RPMI8226 (cell line): ENCODE measurements at regions not wholly inside any gene's neighbourhood (a gene's known extent, or its start where the extent isn't known, plus 50 kb on each side); places are given as distances from the start of the nearest gene placed in this dataset.

ENCODE experiments used
- DNase-seq: peaks from one replicate; pipeline ENCODE4 v3.0.0-alpha.2; 2015

DNA sequence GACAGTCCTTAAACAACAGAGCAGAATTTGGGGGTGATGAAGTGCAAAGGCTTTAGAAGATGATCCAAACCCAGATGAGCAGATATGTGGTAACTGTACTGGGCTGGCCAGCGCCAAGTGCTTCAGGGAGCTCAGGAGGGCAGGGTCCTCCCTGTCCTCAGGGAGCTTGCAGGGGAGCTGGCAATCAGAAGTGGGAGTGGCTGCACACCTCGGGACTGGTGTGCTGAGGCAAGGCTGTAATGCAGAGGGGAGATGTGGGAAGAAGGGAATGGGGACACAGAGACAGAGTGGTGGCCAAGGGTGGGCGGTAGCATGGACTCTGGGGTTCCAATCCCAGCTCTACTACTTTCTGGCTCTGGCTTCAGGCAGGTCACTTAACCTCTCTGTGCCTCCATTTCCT, 235.6 kb upstream of the NCAM1 start:
- DNase-seq = no peak

DNA sequence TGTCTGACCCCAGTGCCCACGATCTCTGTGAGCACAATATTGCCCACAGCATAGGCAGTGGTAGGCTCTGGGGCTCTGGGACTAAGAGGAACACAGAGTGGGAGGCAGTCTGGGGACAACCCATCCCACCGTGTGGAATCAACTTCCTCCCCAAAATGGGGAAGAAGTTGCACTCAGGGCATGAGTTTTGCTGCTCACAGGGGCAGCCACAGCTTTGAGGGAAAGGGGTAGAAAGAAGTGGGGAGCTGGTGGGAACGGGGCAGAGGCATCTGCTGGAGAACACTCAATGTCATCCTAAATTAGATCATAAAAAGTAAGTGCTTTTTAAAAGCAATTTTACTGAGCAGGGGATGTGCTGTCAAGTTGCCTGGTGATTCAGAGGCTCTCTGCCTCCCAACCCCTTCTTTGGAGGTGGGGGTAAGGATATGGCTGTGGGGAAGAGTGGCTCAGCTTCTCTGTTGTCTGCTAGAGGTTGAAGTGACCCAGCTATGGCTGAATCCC, 233.8 kb upstream of the NCAM1 start:
- no peak for DNase-seq

- no peak for DNase-seq
Observed at GRCh38 chr11:112728288-112728687, 232.9 kb upstream of the NCAM1 start.

GRCh38 chr11:112728716-112729115, 232.5 kb upstream of the NCAM1 start:
- no peak for DNase-seq

GRCh38 chr11:112730591-112730990, 230.6 kb upstream of the NCAM1 start:
- no peak for DNase-seq

DNA sequence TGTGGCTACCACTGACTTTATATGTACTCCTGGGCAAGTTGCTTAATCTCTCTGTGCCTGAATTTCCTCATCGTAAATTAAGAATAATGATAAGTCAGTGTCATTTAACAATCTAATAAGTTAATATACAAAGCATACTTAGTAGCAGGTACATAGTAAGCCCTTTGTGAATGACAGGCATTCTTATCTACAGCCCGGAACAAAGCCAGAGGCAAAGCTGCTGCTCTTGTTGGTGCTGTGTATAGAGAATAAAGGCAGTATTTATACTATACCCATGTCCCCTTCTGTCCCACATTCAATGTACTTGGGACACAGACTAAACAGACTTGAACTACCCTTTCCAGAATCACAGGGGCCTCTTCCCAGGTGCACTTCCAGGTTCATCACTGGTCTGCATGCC, 229.7 kb upstream of the NCAM1 start:
- no peak for DNase-seq

DNA sequence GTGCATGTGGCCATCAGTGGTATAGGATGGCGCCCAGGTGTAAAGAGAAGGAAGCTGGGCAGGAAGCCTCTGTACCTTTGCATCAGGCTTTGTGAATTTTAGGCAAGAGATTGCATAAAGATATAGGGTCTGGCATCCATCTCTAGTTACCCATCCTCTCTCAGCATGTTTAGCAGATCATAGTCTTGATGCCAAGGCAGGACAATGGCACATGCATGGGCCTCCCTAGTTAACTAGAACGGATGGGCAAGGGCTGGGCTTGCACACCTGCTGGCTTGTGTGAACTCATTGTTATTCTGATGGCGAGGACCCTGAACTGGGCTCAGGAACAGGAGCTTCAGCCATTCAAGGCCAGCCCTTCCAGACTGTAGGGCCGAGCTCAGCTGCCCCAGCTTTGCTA, 229.2 kb upstream of the NCAM1 start:
- DNase-seq = no peak

- DNase-seq = peak; percentile 47
Observed at GRCh38 chr11:112734207-112734606, 227.0 kb upstream of the NCAM1 start.

GRCh38 chr11:112735470-112735869, 225.8 kb upstream of the NCAM1 start:
- no peak for DNase-seq

DNA sequence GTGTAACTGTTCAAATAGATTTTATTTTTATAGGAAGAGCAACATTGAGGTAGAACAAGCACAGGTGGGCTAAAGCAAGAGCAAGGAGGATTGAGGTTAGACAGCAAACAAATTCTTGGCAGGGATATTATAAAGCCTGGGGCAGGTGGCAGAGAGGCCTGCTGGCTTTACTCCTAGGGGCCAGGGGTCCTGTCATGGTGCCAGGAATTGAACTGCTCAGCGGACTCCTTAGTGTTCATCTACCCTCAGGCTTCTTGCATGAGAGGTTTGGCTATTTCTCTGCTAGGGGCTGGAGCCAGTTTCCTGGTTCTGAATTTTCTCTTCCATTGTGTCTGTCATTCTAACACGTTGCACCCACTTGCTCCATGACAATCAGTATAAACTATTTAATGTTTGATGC, 217.2 kb upstream of the NCAM1 start:
- DNase-seq = peak; percentile 69

DNA sequence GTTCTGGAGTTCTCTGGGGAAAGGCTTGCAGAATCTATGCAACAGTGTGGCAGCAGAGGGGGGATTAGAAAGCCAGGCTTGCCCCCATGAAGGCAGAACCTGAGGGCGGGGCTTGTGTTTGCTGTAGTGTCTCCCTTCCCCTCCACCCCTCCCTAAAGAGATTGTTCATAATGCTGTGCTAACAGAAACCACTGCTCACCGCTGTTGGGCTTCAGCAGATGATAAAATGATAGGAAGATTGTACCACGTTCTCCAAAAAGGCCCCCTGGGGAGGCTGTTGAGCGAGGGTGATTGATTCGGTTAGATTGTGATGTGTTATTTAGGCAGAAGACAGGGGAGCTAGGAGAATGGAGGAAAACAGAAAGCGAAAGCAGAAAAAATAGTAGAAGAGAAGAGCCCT, 215.2 kb upstream of the NCAM1 start:
- DNase-seq = peak; percentile 33

GRCh38 chr11:112748252-112748651, 213.0 kb upstream of the NCAM1 start:
- no peak for DNase-seq

GRCh38 chr11:112748713-112749543, 212.3 kb upstream of the NCAM1 start:
- DNase-seq = no peak

- no peak for DNase-seq
Observed at GRCh38 chr11:112751329-112751728, 209.9 kb upstream of the NCAM1 start.

- no peak for DNase-seq
Observed at GRCh38 chr11:112751772-112752171, 209.4 kb upstream of the NCAM1 start.

DNA sequence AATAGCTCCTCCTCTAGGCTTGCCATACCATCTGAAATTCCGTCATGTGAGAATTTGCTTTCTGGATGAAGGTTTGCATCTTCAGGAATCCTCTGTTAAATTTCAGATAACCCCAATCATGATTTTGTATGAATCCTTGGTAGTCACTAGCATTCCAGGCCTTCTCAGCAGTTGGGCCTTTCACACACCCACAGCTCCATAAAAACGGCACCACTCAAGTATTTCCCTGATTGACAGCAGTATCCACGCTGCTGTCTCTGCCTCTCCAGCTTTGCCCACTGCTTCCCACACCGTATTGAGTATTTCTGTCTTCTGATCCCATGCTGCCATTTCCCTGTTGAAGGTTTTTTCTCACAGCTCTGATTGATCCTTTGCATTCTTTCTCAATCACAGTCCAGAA, 208.7 kb upstream of the NCAM1 start:
- no peak for DNase-seq

DNA sequence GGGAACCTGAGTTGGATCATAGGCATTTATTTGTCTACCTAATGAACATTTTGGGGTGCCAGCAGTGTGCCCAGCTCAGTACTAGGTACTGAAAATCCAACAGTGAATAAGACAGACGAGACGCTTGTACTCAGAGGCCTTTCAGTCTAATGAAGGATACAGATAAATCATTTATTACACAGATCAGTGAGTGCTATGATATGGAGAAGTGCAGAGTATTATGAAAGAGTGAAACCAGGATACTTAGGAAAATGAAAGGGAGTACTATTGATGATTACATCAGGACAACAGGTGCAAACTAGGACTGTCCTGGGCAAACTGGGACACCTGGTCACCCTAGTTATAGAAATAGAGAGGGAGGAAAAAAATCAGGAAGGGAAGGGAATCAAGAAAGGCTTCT, 207.5 kb upstream of the NCAM1 start:
- no peak for DNase-seq

DNA sequence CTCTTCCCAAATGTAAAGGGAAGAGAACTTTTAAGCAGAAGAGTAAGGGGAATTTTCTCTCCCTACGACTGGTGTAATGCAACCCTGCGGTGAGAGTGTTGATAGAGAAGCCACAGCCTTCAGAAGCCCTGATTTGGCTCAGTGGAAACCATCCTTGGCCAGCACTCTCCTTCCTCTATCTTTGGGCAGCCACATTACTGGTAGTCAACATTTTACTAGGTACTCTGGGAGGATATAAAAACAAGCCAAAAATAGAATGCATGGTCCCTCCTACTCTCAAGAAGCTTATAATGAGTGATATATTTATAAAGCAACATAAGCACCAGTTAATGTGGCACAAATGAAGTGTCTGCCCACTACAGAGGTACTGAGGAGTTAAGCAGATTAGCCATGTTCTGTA, 201.8 kb upstream of the NCAM1 start:
- DNase-seq = no peak

DNA sequence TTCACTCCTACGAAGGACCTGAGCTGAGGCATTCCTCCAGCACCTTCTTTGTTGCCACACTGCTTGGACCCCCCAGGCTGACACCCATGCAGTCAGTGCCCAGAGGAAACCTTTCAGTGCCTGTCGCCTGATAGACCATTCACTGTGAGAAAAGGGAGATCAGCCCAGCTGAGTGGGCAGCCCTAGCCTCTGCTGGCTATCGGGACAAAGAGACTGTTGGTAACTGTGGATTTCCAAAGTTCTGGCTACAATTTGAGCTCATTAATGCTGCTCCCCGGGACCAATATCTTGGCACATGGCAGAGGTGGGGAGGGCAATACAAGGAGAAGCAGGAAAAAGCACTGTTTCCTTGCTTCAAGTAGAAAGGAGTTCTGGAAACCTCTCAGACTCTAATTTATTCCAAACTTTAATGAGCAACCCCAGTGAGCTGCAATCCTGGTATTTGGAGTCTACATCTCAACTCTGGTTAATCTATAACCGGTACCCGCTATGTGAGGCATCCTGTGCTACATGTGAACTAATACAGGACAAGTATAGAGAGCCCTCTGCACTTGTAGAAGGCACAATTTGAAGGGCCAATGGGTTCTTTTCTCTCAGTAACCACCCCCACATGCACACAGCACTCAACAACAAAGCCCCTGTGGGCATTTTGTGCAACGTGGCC, 200.7 kb upstream of the NCAM1 start:
- no peak for DNase-seq

- DNase-seq = peak; percentile 61
Observed at GRCh38 chr11:112761911-112762706, 199.1 kb upstream of the NCAM1 start.

GRCh38 chr11:112762707-112763090, 198.5 kb upstream of the NCAM1 start:
- peak; percentile 61 for DNase-seq

DNA sequence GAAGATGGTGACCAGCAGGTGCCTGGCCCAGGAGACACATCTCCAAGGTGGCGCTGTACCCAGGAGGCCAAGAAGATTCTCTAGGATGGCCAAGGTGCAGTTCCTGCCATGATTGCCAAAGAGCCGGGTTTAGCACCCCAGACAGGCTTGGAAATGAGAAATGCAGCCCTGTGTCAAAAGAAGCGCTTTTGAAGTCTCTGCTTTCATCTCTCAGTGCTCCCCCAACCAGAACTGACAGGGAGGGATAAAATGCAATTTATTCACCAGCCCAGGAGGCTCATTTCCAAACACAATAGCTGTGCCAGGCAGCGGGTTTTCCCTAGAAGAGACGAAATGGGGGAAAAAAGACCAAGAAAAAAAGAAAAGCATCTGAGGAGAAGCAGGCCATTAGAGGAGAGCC, 195.9 kb upstream of the NCAM1 start:
- DNase-seq = peak; percentile 33

- DNase-seq = no peak
Observed at GRCh38 chr11:112769170-112769569, 192.1 kb upstream of the NCAM1 start.

GRCh38 chr11:112769584-112769983, 191.6 kb upstream of the NCAM1 start:
- no peak for DNase-seq
